HG03060 (cell line): ENCODE measurements at regions not wholly inside any gene's neighbourhood (a gene's known extent, or its start where the extent isn't known, plus 50 kb on each side); places are given as distances from the start of the nearest gene placed in this dataset.

Source experiments
- ATAC-seq: cut with Tn5 transposase; IDR thresholded peaks from one replicate; pipeline ENCODE4 v1.9.1; 2021; ENCODE audit warnings: low read depth, moderate number of reproducible peaks; ENCODE audit not compliant: unreplicated experiment

DNA sequence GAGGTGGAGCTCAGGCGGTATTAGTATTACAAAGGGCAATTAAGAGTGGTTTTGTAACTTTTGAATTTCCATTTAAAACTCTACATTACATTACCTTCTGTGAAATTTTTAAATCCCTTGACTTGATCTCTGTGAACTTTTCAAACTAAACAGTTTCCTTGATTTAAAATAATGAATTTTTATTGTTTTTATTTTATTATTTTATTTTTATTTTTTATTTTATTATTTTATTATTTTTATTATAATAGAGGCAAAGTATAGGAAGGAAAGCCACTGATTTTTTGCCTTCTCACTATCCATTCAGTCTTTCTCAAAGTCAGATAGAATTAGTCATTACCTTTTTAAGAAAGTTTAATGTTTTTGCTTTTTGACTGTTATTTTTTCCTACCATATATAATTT is 1248.1 kb upstream of the SLC10A2 start:
- no peak for ATAC-seq

DNA sequence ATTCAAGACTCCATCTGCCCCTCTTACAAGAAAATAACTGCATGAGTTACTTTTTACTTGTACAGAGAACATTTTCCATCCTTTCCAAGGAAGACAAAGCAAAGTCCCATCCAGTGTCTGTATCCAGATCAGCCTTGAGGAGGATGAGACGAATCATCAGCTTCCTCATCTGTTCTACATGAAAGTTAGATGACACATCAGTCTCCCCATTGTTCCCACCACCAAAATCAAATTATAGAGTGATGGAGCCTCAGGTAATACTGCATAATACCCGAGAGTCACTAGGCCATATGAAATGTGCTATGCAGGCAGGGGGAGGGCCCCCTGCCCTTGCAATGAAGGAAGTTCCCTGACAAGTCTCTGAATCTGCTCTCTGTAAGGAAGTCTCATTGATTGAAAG is 1244.6 kb upstream of the SLC10A2 start:
- ATAC-seq, result no peak

DNA sequence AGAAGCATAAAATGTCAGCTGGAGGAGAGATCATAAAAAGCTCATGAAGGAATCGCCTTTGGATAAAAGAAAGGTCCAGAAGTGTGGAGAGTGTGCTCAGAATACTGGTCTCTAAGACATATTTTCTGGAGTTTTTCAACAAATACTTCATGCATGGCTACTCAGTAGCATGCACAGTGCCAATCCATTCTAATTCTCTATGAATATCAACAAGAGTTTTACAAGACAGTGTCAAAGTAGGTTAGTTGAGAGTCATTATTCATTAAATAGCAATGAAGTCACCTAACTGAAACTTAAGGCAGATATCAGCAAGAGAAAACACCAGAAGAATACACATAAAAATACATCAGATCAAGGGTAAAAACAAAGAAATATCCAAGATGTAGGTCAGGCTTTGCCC is 1243.2 kb upstream of the SLC10A2 start:
- ATAC-seq, result no peak

DNA sequence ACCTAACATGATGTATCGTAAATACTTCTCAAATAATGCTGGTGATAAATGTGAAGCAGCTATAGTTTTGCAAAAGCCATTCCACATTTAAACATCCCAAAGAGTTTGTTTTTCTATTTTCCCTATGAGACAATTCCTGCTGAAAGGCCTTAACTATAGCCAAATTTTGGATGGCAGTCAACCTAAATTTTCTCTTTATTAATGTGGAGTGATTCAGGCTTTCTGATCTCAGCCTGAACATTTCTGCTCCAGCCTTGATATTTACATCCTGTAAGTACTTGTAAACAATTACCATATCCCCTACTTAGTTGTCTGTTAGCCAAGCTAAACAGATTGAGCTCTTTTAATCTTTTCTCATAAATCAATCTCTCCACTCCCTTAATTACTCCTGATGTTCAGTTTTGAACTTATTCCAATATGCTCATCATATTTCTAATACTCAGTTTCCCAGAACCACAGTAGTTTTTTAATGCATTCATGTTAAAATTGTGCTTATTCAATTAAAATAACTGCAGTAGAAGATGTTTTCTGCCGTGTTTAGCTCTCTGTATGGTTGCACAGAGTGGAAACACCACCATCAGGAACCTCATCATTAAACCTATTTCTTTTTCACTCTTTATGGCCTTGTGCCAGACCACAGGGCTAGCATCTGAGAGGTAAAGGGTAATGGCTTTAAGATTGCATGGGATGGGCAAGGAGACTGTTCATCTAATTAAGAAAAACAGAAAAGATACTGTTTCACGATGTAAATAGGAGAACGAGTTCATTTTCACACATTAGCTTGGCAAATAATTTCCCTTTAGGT is 1235.2 kb upstream of the SLC10A2 start:
- no peak for ATAC-seq

DNA sequence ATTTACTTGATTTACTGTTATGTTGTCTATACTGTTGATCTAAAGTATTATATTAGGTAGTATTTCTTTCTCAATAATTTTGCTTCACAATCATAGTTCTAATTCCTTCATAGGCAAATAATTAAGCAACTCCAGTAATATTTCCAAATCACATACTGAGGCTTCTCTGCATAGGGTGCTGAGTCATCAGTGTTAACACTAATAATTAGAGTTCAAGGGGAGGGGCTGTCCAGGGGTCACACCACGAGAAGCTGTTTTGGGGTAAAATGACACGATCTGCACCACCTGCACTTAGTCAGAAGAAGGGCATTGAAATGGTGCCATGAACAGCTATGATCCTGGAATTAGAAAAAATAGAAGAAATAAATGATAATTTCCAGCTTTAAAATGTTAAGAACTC is 1230.9 kb upstream of the SLC10A2 start:
- no peak for ATAC-seq

DNA sequence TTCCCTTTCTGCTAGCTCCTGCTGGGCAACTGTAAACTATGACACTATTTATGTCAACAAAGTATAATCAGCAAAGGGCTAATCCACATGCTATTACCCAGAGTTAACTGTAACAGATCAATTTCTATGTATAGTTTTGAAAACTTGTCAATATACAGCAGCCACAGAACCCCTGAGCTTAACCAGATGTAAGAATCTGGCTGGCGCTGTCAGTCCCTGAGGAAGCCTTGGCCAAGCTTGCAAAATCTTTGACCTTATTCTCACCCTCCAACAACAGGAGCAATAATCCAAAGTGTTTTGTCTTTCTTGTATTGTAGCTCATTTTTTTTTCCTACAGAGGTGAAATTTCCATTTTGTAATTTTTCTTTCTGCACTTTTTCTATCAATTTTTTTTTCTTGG is 1230.1 kb upstream of the SLC10A2 start:
- ATAC-seq, result no peak

DNA sequence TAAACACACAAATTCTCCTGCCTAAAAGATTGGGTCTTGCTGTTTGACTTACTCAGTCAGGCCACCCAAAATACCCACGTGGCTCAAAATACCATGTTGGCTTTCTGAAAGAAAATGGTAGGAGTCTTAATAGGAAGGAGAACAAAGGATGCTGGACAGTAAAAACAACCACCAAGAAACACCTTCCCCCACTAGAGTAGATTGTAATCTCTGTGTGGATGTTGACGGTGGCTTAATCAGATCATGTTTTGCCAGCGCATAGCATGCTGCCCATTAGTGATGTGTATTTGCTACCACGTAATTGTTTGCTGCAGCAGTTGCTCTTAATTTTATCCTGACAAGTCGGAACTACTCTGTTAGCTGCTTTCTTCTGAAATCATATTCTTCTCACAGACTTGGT is 1229.3 kb upstream of the SLC10A2 start:
- no peak for ATAC-seq

DNA sequence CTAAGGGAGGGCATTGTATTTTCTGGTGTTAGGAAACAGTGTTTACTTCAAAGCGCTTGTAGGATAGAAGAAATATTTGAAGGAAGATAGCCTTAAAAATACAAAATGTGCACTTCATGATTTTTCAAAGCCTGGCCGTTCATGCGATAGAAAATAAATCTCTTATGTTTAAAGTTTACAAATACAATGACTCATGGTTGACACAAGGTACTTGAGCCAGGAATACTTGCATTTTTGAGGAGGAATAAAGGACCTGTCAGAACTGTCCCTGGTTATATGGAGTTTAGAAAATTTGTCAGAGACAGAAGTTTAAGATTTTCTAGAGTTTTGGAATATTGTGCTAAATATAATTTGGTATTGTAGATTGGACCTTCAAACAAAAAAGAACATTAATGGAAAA is 1223.2 kb upstream of the SLC10A2 start:
- no peak for ATAC-seq

DNA sequence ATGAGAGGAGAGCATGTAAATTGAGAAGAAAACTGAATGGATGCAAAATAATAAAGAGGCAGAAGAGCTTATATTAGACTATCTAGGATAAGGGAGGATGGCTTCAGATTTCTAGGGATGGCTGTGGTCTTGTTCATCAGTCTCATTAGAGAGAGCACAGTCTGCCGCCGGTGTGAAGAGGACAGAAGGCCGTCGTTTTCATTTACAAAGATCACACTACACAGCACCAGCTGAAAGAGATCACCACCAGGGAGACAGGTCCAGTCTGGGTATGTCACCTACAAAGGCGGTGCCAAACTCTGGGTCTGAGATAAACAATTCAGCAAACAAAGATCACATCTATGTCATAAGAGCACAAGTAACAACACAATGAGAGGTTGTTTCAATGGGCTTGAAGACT is 1222.3 kb upstream of the SLC10A2 start:
- ATAC-seq, result no peak

DNA sequence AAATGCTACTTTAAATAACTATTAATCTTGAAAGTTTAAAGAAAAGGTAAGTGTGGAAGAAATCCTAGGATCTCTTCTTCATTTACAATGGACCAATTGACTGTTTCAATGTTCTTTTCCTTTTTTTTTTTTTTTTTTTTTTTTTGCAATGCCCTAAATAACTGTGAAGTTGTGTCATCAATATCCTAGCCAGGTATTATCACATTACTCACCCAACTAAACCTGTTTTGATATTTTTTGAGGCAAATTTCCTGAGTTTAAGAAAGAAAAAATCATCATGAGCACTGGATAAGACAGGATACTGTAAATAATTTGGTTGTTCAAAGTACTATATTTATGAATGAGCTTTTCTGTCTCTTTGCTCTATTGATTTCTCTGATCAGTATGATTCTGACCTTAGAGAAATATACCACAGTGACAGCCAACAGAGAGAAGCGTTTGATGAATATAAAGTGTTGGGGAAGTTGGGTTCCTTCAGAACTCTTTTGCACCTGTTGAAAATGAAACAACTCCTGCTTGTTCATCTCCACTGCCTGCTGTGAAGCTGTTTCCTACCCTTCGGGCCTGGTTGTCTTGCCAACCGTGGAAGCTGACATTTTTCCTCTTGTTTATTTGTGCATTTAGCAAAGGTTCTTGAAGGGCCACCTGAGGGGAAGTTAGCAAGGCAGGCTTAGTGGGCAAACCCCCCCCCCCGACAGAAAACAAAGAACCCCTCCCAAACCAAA is 1220.5 kb upstream of the SLC10A2 start:
- no peak for ATAC-seq

DNA sequence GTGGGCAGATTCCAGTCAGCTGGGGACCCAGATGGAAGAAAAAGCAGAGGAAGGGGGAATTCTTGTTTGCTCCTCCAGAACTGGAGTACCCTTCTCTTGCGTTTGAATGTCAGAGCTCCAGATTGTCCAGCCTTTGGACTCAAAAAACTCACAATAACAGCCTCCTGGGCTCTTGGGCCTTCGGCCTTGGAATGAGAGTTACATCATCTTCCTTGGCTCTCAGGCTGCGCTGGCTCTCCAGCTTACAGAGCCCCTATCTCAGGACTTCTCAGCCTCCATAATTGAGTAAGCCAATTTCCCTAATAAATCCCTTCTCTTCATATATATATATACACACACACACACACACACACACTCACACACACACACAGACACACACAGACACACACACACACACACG is 1215.7 kb upstream of the SLC10A2 start:
- no peak for ATAC-seq

DNA sequence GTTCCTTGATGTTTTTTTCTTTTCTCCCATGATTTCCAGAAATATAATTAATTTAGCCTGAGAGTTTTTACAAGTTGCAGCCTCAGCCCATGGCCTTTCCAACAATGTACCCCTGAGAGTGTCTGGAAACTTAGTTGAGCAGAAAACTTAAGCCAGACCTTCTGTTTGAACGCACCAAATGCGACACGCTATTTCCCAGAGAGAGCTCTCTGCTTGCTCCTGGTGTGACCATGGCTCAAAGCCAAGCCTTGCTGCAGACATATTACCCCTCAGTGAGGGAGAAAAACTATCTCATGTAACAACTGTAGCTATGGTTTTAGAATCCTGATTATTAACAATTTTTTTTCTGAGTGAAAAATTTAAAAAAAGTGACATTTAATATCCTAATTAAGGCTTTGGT is 1204.5 kb upstream of the SLC10A2 start:
- ATAC-seq, result no peak

DNA sequence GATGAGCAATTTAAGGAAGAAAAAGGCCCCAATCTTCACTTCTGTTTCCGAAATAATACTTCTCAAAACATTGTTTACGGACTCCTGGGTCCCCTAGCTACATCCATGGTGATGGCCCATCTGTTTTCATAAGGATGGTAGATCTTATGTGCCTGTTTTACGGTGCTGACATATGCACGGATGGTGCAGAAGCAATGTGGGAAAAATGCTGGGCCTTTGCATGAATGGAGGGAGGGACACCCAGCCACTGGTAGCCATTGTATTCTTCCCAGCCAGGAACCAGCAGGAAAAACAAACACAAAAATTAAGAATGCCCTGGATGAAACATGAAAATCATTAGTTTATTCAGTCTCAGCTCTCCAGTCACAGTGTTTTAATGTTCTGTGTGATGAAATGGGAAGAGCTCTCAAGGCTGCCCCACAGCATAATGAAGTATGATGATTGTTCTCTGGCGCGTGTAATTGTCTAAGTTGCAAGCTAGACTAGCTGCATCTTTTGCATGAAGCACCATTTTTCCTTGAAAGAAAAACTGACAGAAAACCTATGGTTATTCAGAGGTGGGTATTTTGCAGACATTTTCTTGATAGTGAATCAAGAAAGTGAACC is 1201.1 kb upstream of the SLC10A2 start:
- ATAC-seq, result no peak

DNA sequence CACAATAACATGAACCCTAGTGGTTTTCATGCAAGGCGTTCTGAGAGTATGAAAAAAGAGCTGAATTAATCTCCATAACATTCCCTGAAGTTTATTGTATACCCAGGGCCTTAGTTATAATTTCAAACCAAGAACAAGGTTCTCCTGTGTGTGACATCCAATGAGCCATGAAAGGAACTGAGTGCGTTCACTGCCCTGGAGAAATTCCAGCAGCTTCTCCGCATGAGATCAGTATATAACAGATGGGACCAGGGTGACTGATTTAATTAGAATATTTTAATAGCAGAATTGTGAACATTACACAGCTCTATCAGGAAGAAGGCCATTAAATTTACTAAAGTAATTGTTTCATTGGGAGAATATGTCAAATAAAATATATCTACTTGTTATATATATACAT is 1190.5 kb upstream of the SLC10A2 start:
- no peak for ATAC-seq

DNA sequence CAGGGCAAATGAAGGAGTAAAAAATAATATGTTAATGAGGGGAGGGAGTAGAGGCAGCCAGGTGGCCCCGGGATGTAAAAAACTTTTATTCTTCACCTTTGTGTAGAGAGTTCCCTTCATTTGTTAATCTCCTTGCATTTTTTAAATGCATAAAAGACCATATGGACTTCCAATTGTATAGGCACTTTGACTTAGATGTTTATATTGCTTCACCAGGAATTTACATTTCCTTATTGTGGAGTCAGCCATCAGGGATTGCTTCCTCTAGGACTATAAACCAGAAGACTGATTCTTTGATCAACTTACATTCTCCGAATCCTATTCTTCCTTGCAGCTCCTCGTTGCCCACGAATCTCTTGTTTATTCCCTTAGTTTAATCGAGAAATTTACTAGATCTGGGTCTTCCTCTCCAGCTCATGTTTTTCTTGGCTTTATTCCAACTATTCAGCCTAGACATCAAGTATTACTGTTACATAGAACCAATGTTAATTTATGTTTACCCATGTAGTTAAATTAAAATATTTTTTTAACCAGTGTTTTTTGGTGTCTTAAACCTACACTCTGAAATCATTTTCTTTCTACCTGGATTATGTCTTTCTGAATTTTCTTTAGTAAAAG is 1187.0 kb upstream of the SLC10A2 start:
- no peak for ATAC-seq

DNA sequence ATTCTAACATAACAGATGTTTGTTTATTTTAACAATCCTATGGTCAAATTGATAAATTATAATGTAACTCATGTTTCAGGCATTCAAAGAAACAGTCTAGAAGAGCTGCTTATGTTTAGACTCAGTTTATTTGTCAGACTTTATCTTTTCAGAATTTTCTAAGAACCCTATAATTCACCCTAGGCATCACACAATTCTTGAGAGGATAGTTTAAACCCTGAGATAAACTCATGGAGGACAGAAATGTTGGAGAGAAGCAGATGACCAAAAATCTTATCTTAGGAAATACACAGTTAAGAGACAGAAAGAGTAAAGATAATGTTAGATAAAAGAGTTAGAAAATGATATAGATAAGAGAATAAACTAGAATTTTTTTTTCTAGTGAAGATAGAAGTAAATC is 1185.7 kb upstream of the SLC10A2 start:
- no peak for ATAC-seq

DNA sequence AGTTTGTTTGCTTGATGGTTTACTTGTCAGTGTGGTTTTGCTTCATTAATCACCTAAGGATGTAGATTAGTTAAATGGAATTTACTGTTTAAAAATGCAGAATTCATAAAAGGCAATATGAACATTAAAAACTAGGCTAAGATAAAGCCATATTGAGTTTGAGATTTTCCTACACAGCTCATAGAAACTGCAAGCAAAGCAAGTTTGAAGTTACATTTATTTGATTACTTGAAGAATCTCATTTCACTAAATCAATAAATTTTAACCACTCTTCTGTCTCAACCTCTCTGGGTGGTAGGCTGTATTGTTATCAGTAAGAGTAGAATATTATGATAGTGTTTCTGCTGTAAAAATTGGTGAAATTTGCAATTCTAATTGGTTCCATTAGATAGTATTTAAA is 1180.7 kb upstream of the SLC10A2 start:
- ATAC-seq, result no peak

DNA sequence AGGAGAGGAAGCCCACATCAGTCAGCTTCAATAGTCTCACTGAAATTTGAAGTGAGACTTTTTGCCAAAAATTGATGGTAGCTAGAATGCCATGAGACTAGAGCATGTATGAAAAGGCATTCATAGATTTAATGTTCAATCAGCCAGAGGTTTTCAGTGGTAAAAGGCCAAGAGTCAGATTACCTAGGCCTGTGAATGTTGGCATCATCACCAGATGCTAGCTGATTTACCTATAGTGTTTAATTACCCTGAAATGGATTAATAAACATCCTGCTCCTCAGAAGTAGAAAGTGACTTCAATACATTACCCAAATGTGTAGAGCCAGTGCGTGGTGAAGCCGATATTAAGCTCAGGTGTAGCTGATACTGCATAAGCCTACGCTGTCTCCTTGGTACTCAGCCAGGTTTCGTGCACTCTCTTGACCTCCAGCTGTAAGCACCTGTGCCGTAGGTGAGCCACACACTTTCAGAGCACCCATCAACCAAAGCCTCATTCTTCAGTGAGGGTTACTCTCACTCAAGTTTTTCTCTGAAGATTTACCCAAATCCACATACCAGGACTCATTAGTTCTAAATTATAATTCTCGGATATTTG is 1140.3 kb upstream of the SLC10A2 start:
- no peak for ATAC-seq

DNA sequence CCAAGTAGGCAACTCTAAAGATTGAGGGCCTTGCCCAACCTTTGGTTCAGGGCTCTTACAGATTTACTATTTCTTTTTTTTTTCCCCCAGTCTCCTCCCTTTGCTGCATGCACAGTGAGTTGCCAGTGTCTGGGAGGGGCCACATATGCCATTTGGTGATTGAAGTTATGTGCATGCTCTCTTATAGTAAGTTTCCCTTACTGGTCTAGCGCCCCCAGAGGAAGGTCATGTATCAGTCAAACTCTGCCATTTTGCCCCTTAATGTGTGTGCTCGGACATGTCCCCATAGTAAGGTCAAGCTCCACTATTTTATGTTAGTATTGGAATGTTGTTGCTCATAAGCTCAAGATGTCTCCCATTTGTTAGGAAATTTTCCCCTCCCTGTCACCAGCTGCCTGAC is 1138.0 kb upstream of the SLC10A2 start:
- ATAC-seq, result no peak

DNA sequence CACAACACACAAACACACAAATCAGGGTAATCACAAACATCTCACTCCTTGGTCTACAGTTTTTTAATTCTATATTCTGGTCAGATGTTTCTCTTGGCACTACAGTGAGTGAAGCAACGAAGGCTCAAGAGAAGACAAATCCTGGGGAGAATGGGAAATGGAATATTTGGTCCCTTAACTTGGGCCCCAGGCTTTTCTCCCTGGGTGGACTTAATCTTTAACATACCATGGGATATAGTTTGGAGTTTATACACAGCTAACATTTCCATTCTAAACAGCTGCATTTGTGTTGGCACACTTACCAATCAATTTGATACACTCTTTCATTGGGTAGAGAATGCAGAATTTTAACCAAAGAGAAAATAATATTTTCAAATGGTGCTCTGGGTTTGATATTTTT is 1132.6 kb upstream of the SLC10A2 start:
- no peak for ATAC-seq

DNA sequence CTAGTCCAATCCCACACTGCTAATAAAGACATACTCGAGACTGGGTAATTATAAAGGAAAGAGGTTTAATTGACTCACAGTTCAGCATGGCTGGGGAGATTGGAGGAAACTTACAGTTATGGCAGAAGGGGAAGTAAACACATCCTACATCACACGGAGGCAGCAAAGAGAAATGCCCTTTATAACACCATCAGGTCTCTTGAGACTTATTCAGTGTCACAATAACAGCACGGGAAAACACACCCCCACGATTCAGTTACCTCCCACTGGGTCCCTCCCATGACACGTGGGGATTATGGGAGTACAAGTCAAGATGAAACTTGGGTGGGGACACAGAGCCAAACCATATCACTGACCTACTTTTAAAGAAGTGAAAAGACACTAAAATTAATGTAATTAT is 1130.4 kb upstream of the SLC10A2 start:
- no peak for ATAC-seq
